OCI-LY3 (cell line): ENCODE measurements at regions not wholly inside any gene's neighbourhood (a gene's known extent, or its start where the extent isn't known, plus 50 kb on each side); places are given as distances from the start of the nearest gene placed in this dataset.

ENCODE experiments used
- H2AFZ ChIP-seq: fragments of 200-600, 300-600 bp; shearing (Covaris generic); 2 replicates; pipeline ENCODE4 v1.6.0; 2014; ENCODE audit warnings: antibody characterized with exemption, low read depth, low read length
- H3K27ac ChIP-seq: fragments of 200-600, 300-600 bp; sonication (generic); 2 replicates; pipeline ENCODE4 v1.5.1; 2014; ENCODE audit warnings: mild to moderate bottlenecking, low read length, moderate library complexity, mixed read lengths
- H3K27me3 ChIP-seq: fragments of 200-600, 300-600 bp; sonication (generic); 2 replicates; pipeline ENCODE4 v1.6.1; 2014; ENCODE audit warnings: low read depth, low read length, mixed read lengths
- H3K36me3 ChIP-seq: fragments of 200-600, 300-600 bp; sonication (generic); replicated peaks from 2 replicates; pipeline ENCODE3; 2014; ENCODE audit warnings: low read depth, low read length, mixed read lengths
- H3K4me1 ChIP-seq: fragments of 300-600, 200-600 bp; sonication (generic); 2 replicates; pipeline ENCODE4 v1.6.1; 2014; ENCODE audit warnings: low read length, mixed read lengths
- H3K4me2 ChIP-seq: fragments of 200-600, 300-600 bp; sonication (generic); 2 replicates; pipeline ENCODE4 v1.6.1; 2014; ENCODE audit warnings: low read length, mixed read lengths
- H3K4me3 ChIP-seq: fragments of 300-600, 200-600 bp; sonication (generic); 2 replicates; pipeline ENCODE4 v1.5.1; 2014; ENCODE audit warnings: antibody characterized with exemption, mild to moderate bottlenecking, low read length, moderate library complexity
- H3K79me2 ChIP-seq: fragments of 300-600, 200-600 bp; shearing (Covaris generic); 2 replicates; pipeline ENCODE4 v1.6.1; 2014; ENCODE audit warnings: mild to moderate bottlenecking, low read length, mixed read lengths
- H3K9ac ChIP-seq: fragments of 300-600, 200-600 bp; shearing (Covaris generic); 2 replicates; pipeline ENCODE4 v1.6.0; 2014; ENCODE audit warnings: mild to moderate bottlenecking, low read length, moderate library complexity
- H3K9me3 ChIP-seq: fragments of 200-600, 300-600 bp; shearing (Covaris generic); 2 replicates; pipeline ENCODE4 v1.6.1; 2014; ENCODE audit warnings: low read length, mixed read lengths; ENCODE audit not compliant: insufficient read depth
- H4K20me1 ChIP-seq: fragments of 200-600, 300-600 bp; sonication (generic); 2 replicates; pipeline ENCODE4 v1.6.1; 2016; ENCODE audit warnings: low read length, mixed read lengths; ENCODE audit not compliant: insufficient read depth
- EZH2phosphoT487 ChIP-seq: fragments of 200-600 bp; shearing (Covaris generic); IDR thresholded peaks from 2 replicates; pipeline ENCODE4 v1.6.1; 2018; ENCODE audit warnings: antibody characterized with exemption, mixed run types, low read depth
- TF ChIP-seq, protein P1 (sequence below): fragments of 200-600, 300-600 bp; sonication (generic); IDR thresholded peaks from 2 replicates; pipeline ENCODE4 v1.5.1; 2014; ENCODE audit warnings: antibody characterized with exemption, low read length, low read depth

GRCh38 chr2:11040992-11041391 lies 114.3 kb upstream of the SLC66A3 start:
- Histone ChIP-seq H3K9me3 (peaks cover 8% of the 10 kb centered on the region; the same call in 1 of the 2 replicates), H3K27ac (no peak overlapping the region), H4K20me1 (no peaks in the 10 kb centered on the region), H3K36me3 (peaks cover 5% of the 10 kb centered on the region), H2AFZ (no peak overlapping the region), H3K4me3 (no peak overlapping the region), H3K79me2 (no peaks in the 10 kb centered on the region), H3K4me1 (no peaks in the 10 kb centered on the region), H3K27me3 (no peaks in the 10 kb centered on the region), H3K4me2 (no peak overlapping the region), H3K9ac (no peak overlapping the region)
- TF ChIP-seq, protein P1, sequence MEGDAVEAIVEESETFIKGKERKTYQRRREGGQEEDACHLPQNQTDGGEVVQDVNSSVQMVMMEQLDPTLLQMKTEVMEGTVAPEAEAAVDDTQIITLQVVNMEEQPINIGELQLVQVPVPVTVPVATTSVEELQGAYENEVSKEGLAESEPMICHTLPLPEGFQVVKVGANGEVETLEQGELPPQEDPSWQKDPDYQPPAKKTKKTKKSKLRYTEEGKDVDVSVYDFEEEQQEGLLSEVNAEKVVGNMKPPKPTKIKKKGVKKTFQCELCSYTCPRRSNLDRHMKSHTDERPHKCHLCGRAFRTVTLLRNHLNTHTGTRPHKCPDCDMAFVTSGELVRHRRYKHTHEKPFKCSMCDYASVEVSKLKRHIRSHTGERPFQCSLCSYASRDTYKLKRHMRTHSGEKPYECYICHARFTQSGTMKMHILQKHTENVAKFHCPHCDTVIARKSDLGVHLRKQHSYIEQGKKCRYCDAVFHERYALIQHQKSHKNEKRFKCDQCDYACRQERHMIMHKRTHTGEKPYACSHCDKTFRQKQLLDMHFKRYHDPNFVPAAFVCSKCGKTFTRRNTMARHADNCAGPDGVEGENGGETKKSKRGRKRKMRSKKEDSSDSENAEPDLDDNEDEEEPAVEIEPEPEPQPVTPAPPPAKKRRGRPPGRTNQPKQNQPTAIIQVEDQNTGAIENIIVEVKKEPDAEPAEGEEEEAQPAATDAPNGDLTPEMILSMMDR: no peak
- TF ChIP-seq EZH2phosphoT487: no peak

- Histone ChIP-seq H3K4me3 (no peak overlapping the region), H3K27ac (no peak overlapping the region), H3K4me2 (no peak overlapping the region), H3K4me1 (no peaks in the 10 kb centered on the region), H3K79me2 (no peaks in the 10 kb centered on the region), H4K20me1 (no peaks in the 10 kb centered on the region), H3K9ac (no peak overlapping the region), H3K36me3 (peaks cover 5% of the 10 kb centered on the region), H2AFZ (no peak overlapping the region), H3K27me3 (no peaks in the 10 kb centered on the region), H3K9me3 (peaks cover 8% of the 10 kb centered on the region; the same call in 1 of the 2 replicates)
- TF ChIP-seq, protein P1: no peak
- TF ChIP-seq EZH2phosphoT487: no peak
Measured at GRCh38 chr2:11042841-11043240, 112.4 kb upstream of the SLC66A3 start.

DNA sequence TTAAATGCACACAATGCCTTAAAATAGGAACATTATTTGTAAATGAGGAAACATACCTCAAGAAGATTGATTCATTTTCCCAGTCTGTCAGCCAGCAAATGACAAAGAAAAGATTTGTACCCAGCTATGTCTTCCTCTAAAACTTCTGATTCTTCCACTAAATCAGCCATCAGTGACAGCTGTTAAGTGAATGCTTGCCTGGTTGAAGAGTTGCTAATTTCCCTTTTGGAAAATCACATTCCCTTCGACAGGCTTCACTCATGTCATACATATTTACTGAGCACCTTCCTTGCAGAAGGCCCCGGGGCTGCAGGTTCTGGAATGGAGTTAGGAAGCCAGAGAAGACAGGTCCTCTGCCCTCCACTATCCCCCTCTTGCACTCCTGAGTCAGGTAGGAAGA lies 112.0 kb upstream of the SLC66A3 start:
- TF ChIP-seq, protein P1: no peak
- no peak for TF ChIP-seq EZH2phosphoT487

DNA sequence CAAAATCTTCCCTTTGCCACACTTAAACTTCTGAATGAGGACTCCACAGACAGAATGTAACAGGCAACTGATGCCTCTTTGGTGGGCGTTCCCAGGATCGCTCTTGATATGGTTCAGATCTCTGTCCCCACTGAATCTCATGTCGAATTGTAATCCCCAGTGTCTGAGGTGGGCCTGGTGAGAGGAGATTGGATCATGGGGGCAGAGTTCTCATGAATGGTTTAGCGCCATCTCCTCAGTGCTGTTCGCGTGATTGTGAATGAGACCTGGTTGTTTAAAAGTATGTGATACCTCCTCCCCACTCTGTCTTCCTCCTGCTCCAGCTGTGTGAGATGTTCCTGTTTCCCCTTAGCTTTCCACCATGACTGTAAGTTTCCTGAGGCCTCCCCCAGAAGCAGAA lies 111.1 kb upstream of the SLC66A3 start:
- H3K9me3 ChIP-seq: peaks cover 3% of the 10 kb centered on the region; the same call in 1 of the 2 replicates
- H4K20me1 ChIP-seq: no peaks in the 10 kb centered on the region
- H3K27ac ChIP-seq: no peak overlapping the region
- H3K4me1 ChIP-seq: no peaks in the 10 kb centered on the region
- H2AFZ ChIP-seq: no peak overlapping the region
- H3K79me2 ChIP-seq: no peaks in the 10 kb centered on the region
- no peaks in the 10 kb centered on the region for H3K27me3 ChIP-seq
- no peak for TF ChIP-seq EZH2phosphoT487
- H3K4me3 ChIP-seq: no peak overlapping the region
- no peak overlapping the region for H3K4me2 ChIP-seq
- no peak overlapping the region for H3K9ac ChIP-seq
- peaks cover 1% of the 10 kb centered on the region for H3K36me3 ChIP-seq

More for the DNA sequence above, 112.0 kb upstream of the SLC66A3 start:
- no peaks in the 10 kb centered on the region for H3K4me1 ChIP-seq
- H3K4me2 ChIP-seq: no peak overlapping the region
- H3K27me3 ChIP-seq: no peaks in the 10 kb centered on the region
- H3K4me3 ChIP-seq: no peak overlapping the region
- peaks cover 5% of the 10 kb centered on the region for H3K36me3 ChIP-seq
- no peak overlapping the region for H2AFZ ChIP-seq
- no peaks in the 10 kb centered on the region for H4K20me1 ChIP-seq
- H3K27ac ChIP-seq: no peak overlapping the region
- no peaks in the 10 kb centered on the region for H3K79me2 ChIP-seq
- no peak overlapping the region for H3K9ac ChIP-seq
- H3K9me3 ChIP-seq: peaks cover 8% of the 10 kb centered on the region; the same call in 1 of the 2 replicates
